ENCODE measurements at regions not wholly inside any gene's neighbourhood (a gene's known extent, or its start where the extent isn't known, plus 50 kb on each side); places are given as distances from the start of the nearest gene placed in this dataset.
"Not testable (repeated sequence)": the region's sequence is repeated elsewhere in the genome, so short reads cannot be mapped to it uniquely, and the experiment has no call there.

DNA sequence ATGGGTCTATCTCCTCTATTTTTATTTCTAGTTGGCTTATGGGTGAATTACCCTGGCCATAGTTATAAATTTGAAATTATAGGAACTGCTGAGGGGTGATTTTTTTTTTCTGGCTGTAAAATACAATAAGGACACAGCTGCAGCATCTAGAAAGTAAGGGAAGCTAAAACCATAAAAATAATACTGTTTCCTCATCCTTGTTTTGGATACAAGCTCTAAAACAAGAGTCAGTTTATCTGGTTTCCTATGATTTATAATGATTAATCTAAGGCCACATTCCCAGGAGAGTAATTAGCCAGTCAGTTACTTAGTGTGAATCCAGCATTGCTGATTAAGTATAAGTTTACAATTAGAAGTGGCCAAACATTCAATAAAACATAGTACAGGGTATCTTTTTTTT lies 219.1 kb upstream of the NBEA start:
- no peak for DNase-seq

DNA sequence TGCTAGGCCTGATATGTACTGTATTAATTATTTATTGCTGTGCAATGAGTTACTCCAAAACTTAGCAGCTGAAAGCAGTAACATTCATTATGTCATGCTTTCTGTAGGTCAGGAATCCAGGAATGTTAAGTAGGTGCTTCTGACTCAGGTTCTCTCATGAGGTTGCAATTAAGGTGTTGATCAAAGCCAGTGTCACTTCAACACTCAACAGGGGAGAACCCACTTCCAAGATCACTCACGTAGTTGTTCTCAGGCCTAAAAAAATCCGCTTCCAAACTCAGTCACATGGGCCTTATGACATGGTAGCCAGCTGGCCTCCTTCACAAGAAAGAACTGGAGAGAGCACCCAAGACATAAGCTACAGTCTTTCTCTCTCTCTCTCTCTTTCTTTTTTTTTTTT lies 211.1 kb upstream of the NBEA start:
- DNase-seq = no peak

DNA sequence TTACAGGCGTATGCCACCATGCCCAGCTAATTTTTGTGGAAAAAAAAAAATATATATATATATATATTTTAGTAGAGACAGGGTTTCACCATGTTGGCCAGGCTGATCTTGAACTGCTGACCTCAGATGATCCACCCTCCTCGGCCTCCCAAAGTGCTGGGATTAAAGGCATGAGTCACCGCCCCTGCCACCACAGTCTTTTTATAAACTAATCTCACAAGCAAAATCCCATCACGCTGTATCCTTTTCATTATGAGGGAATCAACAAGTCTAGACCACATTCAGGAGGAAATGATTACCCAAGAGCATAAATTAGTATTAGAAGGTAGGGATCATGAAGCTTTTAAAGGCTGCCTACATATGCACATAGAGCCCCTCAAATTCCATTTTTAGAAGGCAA lies 210.6 kb upstream of the NBEA start:
- DNase-seq = no peak

DNA sequence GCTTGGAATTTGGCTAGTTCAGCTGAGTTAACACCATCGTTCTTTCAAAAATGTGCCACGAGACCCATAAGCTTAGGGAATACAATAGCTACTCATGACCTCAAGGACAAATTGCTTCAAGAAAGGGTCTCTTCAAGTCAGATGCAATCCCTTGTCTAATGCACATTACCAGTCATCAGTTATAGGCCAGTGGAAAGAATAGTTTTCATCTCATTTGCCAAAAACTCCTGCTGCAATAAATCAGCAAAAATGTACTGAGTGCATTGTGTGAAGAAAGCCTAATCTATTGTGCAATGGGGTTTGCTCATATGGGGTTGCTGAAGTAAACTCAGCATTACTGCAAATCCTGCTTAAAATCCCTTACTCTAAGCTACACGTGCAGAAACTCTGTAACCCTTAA lies 208.3 kb upstream of the NBEA start:
- DNase-seq = no peak

DNA sequence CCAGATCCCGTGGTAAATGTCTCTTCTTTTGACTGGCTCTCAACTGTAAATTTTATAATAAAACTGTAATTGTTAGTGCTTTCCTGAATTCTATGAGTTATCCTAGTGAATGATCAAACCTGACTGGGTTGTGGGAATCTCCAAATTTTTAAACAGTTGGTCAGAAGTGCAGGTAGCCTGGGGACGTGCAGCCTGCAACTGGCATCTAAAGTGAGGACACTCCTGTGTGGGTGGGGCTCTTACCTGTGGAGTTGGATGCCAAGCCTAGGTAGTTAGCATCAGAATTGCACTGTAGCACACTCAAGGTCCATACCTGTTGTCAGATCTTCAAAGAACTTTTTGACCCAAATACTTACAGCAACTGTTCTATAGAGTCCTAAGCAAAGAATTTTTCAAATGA lies 207.1 kb upstream of the NBEA start:
- no peak for DNase-seq

DNA sequence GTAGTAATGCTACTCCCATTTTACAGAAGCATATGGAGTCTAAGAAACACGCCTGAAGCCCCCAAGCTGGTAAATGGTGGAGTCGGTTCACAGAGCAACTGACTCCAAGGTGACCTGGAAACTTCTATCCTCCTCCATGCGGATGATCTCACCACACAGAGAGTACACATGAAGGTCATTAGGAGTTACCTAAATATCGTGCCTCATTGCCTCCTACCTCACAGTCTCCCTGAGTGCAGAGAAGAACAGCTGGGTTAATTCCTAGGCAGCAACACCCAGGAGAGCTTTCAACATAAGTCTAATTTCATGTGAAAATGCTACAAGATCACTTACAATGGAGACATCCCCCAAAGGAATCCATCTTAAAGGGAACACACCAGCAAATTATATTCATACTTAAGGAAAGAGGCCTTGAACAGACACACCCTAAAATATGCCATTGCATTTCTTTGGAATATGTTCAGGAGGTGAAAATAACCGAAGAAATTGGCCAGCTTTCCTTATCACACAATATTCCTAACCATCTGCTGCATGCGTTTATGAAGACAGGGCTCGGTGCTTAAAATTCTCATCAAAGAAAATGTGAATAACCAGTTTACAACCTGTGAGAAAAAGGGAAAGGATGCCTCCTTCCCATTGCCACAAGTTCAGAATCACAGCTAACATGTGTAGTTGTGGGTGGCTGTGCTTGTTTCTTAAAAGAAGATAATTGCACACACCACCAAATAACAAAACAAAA lies 203.6 kb upstream of the NBEA start:
- no peak for DNase-seq

DNA sequence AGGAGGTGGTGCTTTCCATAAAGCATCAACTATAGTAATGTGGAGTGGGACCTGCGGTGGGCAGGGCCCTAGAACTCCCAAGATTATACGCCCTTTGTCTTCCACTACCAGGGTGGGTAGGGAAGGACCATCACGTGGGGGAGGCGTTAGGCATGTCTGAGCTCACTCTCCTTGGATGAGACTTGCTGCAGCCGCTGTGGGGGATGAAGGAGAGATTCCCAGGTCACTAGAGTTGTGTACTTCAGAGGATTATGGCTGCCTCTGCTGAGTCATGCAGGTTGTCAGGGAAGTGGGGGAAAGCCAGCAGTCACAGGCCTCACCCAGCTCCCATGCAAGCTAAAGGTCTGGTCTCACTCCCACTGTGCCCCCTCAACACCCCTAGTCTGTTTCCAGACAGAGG lies 195.0 kb upstream of the NBEA start:
- DNase-seq = not testable (repeated sequence)

DNA sequence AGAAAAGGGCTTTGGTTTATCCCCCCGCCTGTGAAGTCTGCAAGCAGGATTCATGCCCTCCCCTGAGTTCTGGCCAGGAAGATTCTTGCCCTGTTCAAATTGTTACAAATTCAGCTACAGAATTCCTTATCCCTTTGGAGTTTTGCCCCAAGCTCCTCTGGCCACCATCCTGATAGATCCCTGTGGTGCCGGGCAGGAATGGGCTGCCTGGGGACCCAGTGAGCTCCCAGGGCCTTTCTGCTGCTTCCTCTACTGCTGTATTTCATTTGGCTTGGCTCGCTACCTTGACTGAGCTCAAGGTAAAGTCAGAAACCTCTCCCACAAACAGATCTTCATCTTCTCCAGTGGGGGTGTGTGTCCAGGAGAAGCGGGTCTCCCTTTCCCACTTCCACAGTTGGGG lies 194.6 kb upstream of the NBEA start:
- no peak for DNase-seq

DNA sequence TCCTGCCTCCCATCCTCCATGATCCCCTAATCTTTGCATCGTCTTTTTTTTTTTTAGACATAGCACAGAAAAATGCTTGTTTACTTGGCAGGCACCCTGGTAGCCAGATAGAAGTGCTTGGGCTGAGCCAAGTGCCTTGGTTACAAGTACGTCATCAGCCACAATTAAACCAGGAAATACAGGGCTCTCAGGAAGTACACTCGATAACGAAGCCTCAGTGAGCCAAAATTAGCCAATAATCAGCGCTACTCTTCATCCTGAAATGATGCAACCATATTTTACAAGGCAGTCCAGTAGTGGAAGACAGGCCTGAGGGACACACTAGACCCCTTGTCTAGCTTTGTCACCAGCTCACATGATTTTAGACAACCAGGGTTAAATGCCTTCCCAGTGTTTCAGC lies 194.0 kb upstream of the NBEA start:
- DNase-seq = no peak

DNA sequence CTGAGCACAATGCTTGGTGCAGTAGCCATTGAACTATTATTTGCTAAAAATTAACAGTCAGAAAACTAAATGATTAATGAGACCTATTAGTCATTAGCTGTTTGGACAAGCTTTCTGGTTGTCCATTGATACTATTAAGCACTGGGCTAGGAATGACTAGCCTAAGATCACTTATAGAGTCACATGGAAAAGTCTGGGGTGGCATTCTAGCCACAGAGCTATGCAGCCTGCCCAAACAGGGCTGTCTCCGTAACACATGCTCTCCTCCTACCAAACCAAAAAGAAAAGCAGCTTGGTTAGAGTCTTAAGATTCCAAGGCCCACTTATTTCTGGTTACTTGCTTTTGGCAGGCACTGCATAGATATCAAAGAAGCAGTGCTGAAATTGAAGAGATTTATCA lies 193.5 kb upstream of the NBEA start:
- no peak for DNase-seq

DNA sequence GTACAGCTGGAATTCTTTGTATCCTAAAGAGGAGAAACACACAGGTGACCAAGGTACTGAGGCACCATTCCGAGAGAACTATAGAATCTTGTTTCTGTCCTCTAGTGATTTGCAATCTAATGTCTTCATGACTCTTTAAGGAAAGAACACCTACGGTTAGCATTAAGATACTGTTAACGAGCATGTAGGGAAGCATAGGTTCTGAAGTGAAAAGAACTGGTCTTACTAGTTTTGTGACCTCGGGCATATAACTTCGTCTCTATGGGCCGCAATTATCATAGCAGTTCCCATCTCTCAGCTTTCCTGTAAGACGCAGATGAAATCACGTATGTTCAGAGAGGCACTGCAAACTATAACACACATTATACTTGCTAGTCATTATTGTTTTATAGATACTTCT lies 193.0 kb upstream of the NBEA start:
- no peak for DNase-seq

DNA sequence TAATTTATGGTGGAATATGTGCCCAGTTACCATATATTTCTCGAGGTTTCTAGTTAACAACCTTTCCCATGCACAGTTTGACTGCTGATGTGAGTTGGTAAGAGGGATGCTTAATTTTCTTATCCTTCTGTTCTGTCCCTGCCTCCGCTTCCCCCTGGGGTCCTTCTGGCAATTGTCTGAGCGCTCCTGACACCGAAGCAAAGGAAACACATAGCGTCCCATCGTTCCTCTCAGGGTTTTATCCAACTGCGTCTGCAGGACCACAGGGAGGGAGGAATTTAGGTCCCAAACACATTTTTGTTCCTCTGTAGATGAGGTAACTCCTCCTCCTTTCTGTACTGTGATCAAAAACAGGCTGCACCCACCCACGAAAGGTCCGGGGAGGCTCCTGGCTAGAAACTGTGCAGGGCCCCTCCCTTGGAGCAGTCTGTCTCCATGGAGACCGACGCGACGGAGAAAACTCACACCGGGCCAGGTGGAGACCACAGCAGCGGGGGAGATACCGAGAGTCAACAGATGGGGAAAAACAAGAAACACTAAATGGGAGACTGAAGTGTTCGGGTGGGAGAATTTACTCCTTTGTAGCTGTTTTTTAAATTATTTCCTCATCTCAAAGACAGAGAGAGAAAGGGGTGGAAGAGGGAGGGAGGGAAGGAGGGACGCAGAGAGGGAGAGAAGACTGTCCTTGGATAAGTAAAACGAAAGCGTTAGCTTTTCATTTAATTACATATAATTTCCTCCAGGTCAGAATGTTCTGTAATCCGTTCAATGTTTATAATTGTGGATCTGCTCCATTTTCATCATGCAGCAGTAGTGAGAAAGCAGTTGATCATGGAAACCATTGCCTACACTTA lies 191.8 kb upstream of the NBEA start:
- no peak for DNase-seq

DNA sequence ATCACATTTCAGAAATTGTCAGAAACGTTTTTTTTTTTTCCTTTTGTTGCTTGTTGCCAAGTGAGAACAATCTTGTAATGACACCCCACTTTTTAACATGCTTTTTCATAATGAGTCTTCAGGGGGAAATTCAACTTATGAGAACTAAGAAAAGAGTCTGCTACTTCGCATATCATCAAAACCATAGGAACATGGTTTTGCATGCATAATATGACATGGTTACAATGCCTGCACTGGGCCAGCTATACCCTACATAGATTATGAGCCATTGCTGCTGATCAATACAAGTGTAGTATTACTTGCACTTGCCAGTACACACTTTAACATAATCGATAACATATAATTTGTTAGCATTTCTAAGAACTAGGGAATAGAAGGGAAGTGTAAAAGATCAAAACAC lies 191.0 kb upstream of the NBEA start:
- no peak for DNase-seq

DNA sequence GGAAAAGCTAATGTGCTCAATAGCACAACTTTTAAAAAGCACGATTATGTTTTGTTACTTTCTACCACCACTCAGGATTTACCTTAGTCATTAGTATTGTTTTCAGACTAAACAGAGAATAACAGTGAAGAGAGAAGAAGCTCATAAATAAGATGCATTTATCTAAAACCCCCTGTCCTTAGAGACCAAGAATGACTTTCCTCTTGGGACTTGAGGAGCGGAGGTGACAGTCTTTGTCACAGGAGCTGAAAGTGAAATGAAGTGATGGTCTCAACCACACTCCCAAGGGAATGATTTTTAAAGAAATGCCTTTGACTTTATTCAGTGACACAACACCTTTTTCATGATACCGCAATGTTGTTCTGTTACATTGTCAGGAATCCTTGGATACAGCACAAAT lies 190.6 kb upstream of the NBEA start:
- no peak for DNase-seq

DNA sequence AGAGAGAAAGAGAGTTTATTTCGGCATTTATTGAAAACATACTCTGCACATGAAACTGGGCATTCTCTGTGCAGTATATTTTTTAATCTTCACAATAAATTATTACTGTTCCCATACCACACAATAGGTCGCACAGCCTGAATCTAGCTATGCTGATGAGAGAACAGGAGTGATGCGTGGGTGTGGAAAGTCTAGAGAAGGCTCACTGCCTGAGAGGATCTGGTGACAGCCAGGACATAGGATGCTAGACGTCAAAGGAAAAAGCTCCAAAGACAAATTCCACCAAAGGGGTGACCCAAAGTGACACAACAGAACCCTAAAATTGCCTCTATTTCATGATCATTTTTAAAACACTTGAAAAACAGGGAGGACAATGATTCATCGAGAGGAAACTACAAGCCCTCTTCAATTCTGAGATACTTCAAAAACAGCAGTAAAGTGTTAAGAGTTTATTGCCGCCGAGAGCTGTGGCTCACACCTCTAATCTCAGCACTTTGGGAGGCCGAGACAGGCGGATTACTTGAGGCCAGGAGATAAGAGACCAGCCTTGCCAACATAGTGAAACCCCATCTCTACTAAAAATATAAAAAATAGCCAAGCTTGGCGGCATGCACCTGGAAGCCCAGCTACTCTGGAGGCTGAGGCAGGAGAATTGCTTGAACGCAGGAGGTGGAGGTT lies 189.6 kb upstream of the NBEA start:
- DNase-seq = no peak

DNA sequence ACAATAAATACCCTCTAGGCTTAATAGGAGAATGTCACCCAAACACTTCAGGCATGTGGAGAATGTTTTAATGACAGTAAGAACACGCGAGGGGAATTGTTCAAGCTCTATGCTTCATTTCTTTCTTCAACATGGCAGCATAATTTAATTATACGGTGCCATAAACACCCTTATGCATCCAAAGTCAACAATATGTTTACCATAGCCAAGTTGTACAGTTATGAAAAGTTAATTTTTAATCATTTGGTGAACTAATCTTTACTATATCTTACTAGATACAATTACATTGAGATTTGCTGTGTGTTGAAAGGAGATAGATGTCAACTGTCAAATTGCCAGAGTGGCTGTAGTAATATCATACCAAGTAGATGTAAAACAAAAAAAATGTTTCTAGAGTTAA lies 185.9 kb upstream of the NBEA start:
- DNase-seq = no peak

DNA sequence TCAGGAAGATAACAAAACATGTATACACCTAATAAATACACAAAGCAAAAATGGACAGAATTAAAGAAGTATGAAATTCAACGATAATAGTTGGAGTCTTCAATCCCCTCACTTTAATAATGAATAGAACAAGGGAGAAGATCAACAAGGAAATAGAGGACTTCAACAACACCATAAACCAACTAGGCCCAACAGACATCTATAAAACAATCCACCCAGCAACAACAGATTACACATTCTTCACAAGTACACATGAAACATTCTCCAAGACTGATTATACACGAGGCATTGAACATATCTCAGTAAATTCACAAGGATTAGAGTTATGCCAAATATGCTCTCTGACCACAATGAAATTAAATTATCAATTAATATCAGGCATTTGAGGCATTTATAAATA lies 185.5 kb upstream of the NBEA start:
- DNase-seq = no peak

DNA sequence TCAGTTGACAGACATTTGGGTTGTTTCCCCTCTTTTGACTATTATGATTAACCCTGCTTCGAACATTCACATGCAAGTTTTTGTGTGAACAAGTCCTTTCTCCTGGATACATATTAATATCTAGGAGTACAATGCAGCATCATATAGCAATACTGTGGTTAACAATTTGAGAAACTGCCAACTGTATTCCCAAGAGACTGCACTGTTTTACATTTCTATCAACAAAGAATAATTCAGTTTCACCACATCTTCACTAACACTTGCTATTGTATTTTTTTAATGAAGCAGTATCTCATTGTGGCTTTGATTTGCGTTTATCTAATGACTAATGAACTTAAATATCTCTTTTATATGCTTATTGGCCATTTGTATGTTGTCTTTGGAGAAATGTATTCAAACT lies 184.6 kb upstream of the NBEA start:
- DNase-seq = no peak

DNA sequence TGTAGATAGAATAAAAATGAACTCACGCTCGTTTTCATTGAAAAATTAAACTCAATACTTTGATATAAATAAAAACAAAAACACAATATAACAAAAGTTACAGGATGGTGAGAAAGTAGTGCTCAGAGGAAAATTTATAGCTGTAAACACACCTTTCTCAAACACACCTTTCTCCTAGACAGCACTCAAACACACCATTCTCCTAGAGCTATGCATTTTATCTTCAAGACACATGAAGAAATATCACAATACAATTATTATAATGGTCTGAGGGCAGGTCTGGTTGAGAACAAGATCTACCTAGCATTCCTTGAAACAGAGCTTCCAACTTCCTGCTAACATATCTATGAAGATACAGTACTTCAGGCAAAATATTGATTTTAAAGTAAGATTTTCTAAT lies 183.4 kb upstream of the NBEA start:
- no peak for DNase-seq

DNA sequence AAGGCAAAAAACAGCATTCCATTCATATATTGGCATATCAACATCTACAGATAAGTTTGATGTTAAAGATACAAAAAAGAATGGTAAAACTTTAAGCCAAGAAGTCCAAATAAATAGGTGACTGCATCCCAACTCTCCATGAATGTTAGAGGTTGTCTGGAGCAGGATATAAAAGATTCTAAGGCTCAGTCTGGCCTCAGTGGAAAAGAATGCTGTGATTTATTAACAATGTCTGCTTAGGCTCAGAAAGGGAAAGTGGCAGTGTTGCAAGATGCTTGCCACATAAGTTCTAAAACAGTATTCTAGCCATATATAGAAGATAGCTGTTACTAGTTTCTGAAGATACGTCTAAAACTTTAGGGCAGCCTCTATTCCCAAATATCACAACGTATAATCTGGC lies 179.8 kb upstream of the NBEA start:
- no peak for DNase-seq

DNA sequence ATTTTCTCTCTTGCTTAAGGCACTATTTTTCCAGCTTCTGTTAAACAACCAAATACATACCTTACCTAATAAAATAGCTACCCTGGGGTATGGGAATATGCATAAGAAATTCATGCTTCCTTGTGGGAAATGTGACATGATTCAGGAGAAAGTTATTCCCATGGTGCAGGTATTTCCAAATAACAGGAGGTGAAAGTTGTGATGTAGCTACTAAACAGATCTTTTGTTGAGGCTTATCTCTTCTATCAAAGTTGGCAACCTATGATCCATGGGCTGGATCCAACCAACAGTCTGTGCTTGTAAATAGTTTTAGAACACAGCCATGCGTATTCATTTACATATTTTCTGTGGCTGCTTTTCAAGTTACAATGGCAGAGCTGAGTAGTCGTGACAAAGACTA lies 177.8 kb upstream of the NBEA start:
- DNase-seq = no peak

DNA sequence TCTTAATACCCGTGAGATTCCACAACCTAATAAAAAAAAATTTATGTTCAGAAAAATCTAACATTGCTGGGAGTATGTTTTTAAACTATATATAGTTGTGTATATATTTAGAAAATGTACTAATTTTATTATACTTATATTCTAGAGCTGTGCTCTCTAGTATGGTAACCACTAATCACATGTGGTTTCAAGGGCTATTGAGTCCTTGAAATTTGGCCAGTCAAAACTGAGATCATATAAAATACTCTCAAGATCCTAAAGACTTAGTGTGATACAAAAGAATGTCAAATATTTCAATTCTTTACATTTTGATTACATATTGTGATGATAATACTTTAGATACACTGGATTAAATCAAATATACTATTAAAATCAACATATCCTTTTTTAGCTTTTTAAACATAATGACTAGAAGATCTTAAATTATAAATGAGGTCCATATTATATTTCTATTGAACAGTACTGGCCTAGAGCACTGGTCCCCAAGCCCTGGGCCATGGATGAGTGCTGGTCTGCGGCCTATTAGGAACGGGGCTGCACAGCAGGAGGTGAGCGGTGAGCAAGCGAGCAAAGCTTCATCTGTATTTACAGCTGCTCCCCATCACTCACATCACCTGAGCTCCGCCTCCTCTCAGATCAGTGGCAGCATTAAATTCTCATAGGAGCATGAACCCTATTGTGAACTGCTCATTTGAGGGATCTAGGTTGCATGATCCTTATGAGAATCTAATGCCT lies 176.5 kb upstream of the NBEA start:
- DNase-seq = no peak

DNA sequence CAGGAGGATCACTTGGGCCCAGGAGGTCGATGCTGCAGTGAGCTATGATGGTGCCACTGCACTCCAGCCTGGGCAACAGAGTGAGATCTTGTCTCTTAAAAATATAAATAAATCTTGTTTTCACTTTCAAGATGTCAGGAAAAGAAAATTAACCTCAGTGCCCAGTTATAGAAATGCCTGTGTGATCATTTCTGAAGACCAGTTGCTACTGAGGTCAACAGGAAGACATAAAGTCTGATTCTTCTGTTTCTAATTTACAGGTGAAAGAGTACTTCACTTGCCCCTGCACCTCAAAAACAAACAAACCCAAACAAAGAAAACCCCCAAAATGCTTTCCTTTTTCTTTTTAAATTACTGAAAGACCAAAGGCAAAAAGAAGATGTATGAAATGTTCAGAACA lies 174.3 kb upstream of the NBEA start:
- no peak for DNase-seq

Measured in activated CD8-positive, alpha-beta memory T cell treated with anti-CD3 and anti-CD28 coated beads, Interleukin-2, amount 50 U/mL, for 48 hours (primary cell).